GM12878 (cell line): ENCODE measurements at regions not wholly inside any gene's neighbourhood (a gene's known extent, or its start where the extent isn't known, plus 50 kb on each side); places are given as distances from the start of the nearest gene placed in this dataset.

Experiments used
- ATAC-seq: fragments of 200-7000 bp; cut with Tn5 transposase; 3 replicates; pipeline ENCODE4 v1.9.1; 2020; ENCODE audit warnings: mild to moderate bottlenecking, moderate library complexity
- BruUV-seq: library from RNA; stranded (reverse); fragments of 400-500 nt; replicated peaks from 2 replicates; lab custom pipeline; 2021; lab: Mats Ljungman, UMichigan
- CTCF ChIA-PET: fragments of 300-600 bp; sonication (Branson Sonifier 250); formaldehyde crosslinking; extraction: SDS; loops from one replicate; lab custom pipeline; 2021; ENCODE audit warnings: inconsistent platforms; lab: Yijun Ruan, JAX
- POLR2A ChIA-PET: fragments of 350-600 bp; formaldehyde crosslinking; extraction: SDS; loops from one replicate; lab custom pipeline; 2021; ENCODE audit warnings: inconsistent platforms; lab: Charles Lee
- RAD21 ChIA-PET: fragments of 300-600 bp; sonication (Branson Sonifier 250); formaldehyde crosslinking; loops from one replicate; lab custom pipeline; 2023; ENCODE audit warnings: antibody characterized with exemption; ENCODE audit not compliant: unreplicated experiment; lab: Charles Lee
- SMC1A ChIA-PET: fragments of 300-600 bp; sonication (Branson Sonifier 250); formaldehyde crosslinking; loops from one replicate; lab custom pipeline; 2023; ENCODE audit not compliant: unreplicated experiment, uncharacterized antibody; lab: Charles Lee
- DNase-seq: peaks from one replicate; pipeline ENCODE4 v3.0.0-alpha.2; 2011; ENCODE audit warnings: low read depth, low spot score
- FAIRE-seq: peaks from 3 replicates; lab custom pipeline; 2011; peaks lifted over from hg19 to GRCh38; lab: Jason Lieb, UNC
- H2AFZ ChIP-seq: 2 replicates; pipeline ENCODE4 v1.6.0; 2011; ENCODE audit warnings: low read depth, low read length, control low read depth; ENCODE audit not compliant: control insufficient read depth
- H3K27ac ChIP-seq: 2 replicates; pipeline ENCODE4 v1.5.1; 2011; ENCODE audit warnings: control low read depth; ENCODE audit not compliant: control insufficient read depth, insufficient read depth
- H3K27me3 ChIP-seq, 2 experiments: replicated peaks in 1 of 2; 2 replicates each; pipeline versions ENCODE4 v1.6.0 to v1.6.1; 2011; ENCODE audit warnings: low read length in 1 of 2; ENCODE audit not compliant: control insufficient read depth in 2 of 2, insufficient read depth in 2 of 2
- H3K36me3 ChIP-seq, 2 experiments: 2 replicates each; pipeline ENCODE4 v1.5.1; 2011; ENCODE audit warnings: low read length in 1 of 2; ENCODE audit not compliant: control insufficient read depth in 2 of 2, insufficient read depth in 2 of 2
- H3K4me1 ChIP-seq: 2 replicates; pipeline ENCODE4 v1.6.1; 2011; ENCODE audit warnings: mild to moderate bottlenecking, low read length, moderate library complexity, mixed read lengths; ENCODE audit not compliant: control insufficient read depth, insufficient read depth
- H3K4me2 ChIP-seq: 2 replicates; pipeline ENCODE4 v1.6.0; 2011; ENCODE audit warnings: control low read depth; ENCODE audit not compliant: control insufficient read depth, insufficient read depth
- H3K4me3 ChIP-seq: fragments of 200-600 bp; sonication (generic); 2 replicates; pipeline ENCODE4 v1.5.1; 2016
- H3K79me2 ChIP-seq: 2 replicates; pipeline ENCODE4 v1.6.0; 2011; ENCODE audit warnings: low read length; ENCODE audit not compliant: control insufficient read depth, insufficient read depth
- H3K9ac ChIP-seq: 2 replicates; pipeline ENCODE4 v1.8.0; 2011; ENCODE audit warnings: low read length, control low read depth, mixed read lengths; ENCODE audit not compliant: control insufficient read depth, insufficient read depth
- H3K9me3 ChIP-seq: replicated peaks from 3 replicates; pipeline ENCODE4 v1.5.1; 2011; ENCODE audit warnings: mild to moderate bottlenecking, low read length; ENCODE audit not compliant: control insufficient read depth, insufficient read depth
- H4K20me1 ChIP-seq: 2 replicates; pipeline ENCODE4 v1.6.0; 2011; ENCODE audit not compliant: control insufficient read depth, insufficient read depth
- ATF7 ChIP-seq: fragments of 450-650 bp; IDR thresholded peaks from 2 replicates; pipeline ENCODE4 v1.6.1; 2016; ENCODE audit warnings: low read depth, mild to moderate bottlenecking
- POU2F2 ChIP-seq: IDR thresholded peaks from 3 replicates; pipeline ENCODE4 v1.6.1; 2011; ENCODE audit warnings: low read depth, mild to moderate bottlenecking, low read length, borderline replicate concordance
- SIN3A ChIP-seq: IDR thresholded peaks from 2 replicates; pipeline ENCODE4 v1.6.1; 2012; ENCODE audit warnings: low read depth, low read length, improper control_type of control experiment
- SPI1 ChIP-seq: IDR thresholded peaks from 2 replicates; pipeline ENCODE4 v1.6.1; 2011; ENCODE audit warnings: low read depth, mild to moderate bottlenecking, low read length, moderate library complexity, borderline replicate concordance; ENCODE audit not compliant: insufficient read depth
- WGBS: methylation state at CpG from one replicate; pipeline ENCODE4 v1.1.6; 2016; ENCODE audit warnings: low lambda C conversion rate; ENCODE audit not compliant: insufficient replicate concordance, insufficient coverage; ENCODE audit errors: missing lambda C conversion rate; 5-methylcytosine and 5-hydroxymethylcytosine counted together
- in situ Hi-C: fragments of 300-500 bp; cut with MboI; formaldehyde crosslinking; loops from 9 replicates; pipeline ENCODE4 v1.14.3; 2018; ENCODE audit warnings: mixed read lengths
- intact Hi-C: fragments of 100-400 bp; cut with micrococcal nuclease; formaldehyde crosslinking; loops from one replicate; pipeline ENCODE4 v1.14.2; 2022; ENCODE audit not compliant: unreplicated experiment

GRCh38 chr7:121484089-121484763 is 88.1 kb upstream of the FAM3C start:
- intact Hi-C loops (no loop called here), in situ Hi-C loops (no loop called here)
- H3K79me2 ChIP-seq, result no peaks in the 10 kb centered on the region
- H3K9me3 ChIP-seq, result no peaks in the 10 kb centered on the region
- H2AFZ ChIP-seq, result no peak overlapping the region
- no peak overlapping the region for H3K9ac ChIP-seq
- no peak overlapping the region for H3K4me3 ChIP-seq
- BruUV-seq, result no TSS peak
- ChIA-PET POLR2A (interaction anchor here (0.9 kb wide), 1 partner anchor 11 kb away, joined by 4 read pairs; no protein-coding TSS in a partner anchor), CTCF (no interaction called here), SMC1A (interaction anchor here (0.6 to 1.4 kb wide), 4 partner anchors 10 to 100 kb away, joined by 4 to 5 read pairs (median 4); no protein-coding TSS in a partner anchor), RAD21 (no interaction called here)
- no peaks in the 10 kb centered on the region for H3K36me3 ChIP-seq
- FAIRE-seq, result no peak
- no peaks in the 10 kb centered on the region for H3K4me1 ChIP-seq
- WGBS, result 28% methylated on average over 2 of the region's 2 CpGs
- DNase-seq, result no peak
- ATAC-seq, result no peak
- no peaks in the 10 kb centered on the region for H3K27me3 ChIP-seq
- TF ChIP-seq SIN3A, result no peak
- H3K4me2 ChIP-seq, result no peak overlapping the region
- no peaks in the 10 kb centered on the region for H4K20me1 ChIP-seq
- no peak overlapping the region for H3K27ac ChIP-seq

GRCh38 chr7:121480566-121481335 is 84.6 kb upstream of the FAM3C start:
- RAD21 ChIA-PET, result interaction anchor here (0.8 to 1.8 kb wide), 3 partner anchors 16 to 50 kb away, joined by 3 to 4 read pairs (median 3); no protein-coding TSS in a partner anchor
- in situ Hi-C loops, result no loop called here
- peak; percentile 43; the same call in 2 of the 3 replicates for ATAC-seq
- Histone ChIP-seq H3K4me3 (no peak overlapping the region), H3K27me3 (no peaks in the 10 kb centered on the region), H3K9me3 (no peaks in the 10 kb centered on the region), H3K36me3 (no peaks in the 10 kb centered on the region), H4K20me1 (no peaks in the 10 kb centered on the region), H2AFZ (no peak overlapping the region), H3K27ac (no peak overlapping the region), H3K79me2 (no peaks in the 10 kb centered on the region), H3K4me1 (no peaks in the 10 kb centered on the region)
- FAIRE-seq, result no peak
- POLR2A ChIA-PET, result no interaction called here
- no TSS peak for BruUV-seq
- intact Hi-C loops, result no loop called here
- SMC1A ChIA-PET, result interaction anchor here (0.8 to 3.6 kb wide), 9 partner anchors 8 to 66 kb away, joined by 3 to 17 read pairs (median 4); no protein-coding TSS in a partner anchor
- 58% methylated on average over 6 of the region's 6 CpGs for WGBS
- CTCF ChIA-PET, result interaction anchor here (0.9 to 2.1 kb wide), 5 partner anchors 9 to 85 kb away, joined by 3 to 9 read pairs (median 5); partner anchors contain the start of gene FAM3C
- no peak for DNase-seq
- TF ChIP-seq ATF7, result 0 out of 2 replicates have a peak, but pooled peaks have one; percentile 26
- peak; percentile 55; the same call in 1 of the 2 replicates for TF ChIP-seq SPI1
- no peak for TF ChIP-seq POU2F2
- TF ChIP-seq, all 136 proteins: peak for 2
- H3K4me2 ChIP-seq, result no peak overlapping the region
- H3K9ac ChIP-seq, result no peak overlapping the region
